ENCODE measurements at regions not wholly inside any gene's neighbourhood (a gene's known extent, or its start where the extent isn't known, plus 50 kb on each side); places are given as distances from the start of the nearest gene placed in this dataset.

DNA sequence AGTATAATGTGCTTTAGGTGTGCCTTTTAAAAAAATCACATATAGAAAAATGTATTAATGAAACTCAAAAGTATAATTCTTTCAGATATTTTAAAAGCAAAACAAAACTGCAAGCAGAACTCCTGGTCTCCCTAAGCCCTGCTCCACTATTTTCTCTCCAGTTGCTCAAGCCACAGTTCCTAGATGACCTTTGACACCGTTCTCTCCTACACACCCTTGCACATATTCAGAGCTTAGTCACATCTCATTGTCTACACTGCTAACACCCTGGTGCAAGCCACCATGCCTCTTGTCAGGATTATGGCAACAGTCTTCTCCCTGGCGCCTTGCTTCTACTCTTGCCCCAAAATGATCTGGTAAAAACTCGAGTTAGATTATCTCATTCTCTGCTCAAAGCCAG is 50.2 kb upstream of the ROR1 start:
- TF ChIP-seq POLR2A (IDR thresholded peaks at IDR 0.05) = no peak
- TF ChIP-seq, protein P1, sequence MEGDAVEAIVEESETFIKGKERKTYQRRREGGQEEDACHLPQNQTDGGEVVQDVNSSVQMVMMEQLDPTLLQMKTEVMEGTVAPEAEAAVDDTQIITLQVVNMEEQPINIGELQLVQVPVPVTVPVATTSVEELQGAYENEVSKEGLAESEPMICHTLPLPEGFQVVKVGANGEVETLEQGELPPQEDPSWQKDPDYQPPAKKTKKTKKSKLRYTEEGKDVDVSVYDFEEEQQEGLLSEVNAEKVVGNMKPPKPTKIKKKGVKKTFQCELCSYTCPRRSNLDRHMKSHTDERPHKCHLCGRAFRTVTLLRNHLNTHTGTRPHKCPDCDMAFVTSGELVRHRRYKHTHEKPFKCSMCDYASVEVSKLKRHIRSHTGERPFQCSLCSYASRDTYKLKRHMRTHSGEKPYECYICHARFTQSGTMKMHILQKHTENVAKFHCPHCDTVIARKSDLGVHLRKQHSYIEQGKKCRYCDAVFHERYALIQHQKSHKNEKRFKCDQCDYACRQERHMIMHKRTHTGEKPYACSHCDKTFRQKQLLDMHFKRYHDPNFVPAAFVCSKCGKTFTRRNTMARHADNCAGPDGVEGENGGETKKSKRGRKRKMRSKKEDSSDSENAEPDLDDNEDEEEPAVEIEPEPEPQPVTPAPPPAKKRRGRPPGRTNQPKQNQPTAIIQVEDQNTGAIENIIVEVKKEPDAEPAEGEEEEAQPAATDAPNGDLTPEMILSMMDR (IDR thresholded peaks at IDR 0.05) = no peak
